OCI-LY3 (cell line): ENCODE measurements at regions not wholly inside any gene's neighbourhood (a gene's known extent, or its start where the extent isn't known, plus 50 kb on each side); places are given as distances from the start of the nearest gene placed in this dataset.

Experiments used
- EZH2phosphoT487 ChIP-seq: fragments of 200-600 bp; shearing (Covaris generic); IDR thresholded peaks from 2 replicates; pipeline ENCODE4 v1.6.1; 2018; ENCODE audit warnings: antibody characterized with exemption, mixed run types, low read depth
- TF ChIP-seq, protein P1 (sequence below): fragments of 200-600, 300-600 bp; sonication (generic); IDR thresholded peaks from 2 replicates; pipeline ENCODE4 v1.5.1; 2014; ENCODE audit warnings: antibody characterized with exemption, low read length, low read depth

DNA sequence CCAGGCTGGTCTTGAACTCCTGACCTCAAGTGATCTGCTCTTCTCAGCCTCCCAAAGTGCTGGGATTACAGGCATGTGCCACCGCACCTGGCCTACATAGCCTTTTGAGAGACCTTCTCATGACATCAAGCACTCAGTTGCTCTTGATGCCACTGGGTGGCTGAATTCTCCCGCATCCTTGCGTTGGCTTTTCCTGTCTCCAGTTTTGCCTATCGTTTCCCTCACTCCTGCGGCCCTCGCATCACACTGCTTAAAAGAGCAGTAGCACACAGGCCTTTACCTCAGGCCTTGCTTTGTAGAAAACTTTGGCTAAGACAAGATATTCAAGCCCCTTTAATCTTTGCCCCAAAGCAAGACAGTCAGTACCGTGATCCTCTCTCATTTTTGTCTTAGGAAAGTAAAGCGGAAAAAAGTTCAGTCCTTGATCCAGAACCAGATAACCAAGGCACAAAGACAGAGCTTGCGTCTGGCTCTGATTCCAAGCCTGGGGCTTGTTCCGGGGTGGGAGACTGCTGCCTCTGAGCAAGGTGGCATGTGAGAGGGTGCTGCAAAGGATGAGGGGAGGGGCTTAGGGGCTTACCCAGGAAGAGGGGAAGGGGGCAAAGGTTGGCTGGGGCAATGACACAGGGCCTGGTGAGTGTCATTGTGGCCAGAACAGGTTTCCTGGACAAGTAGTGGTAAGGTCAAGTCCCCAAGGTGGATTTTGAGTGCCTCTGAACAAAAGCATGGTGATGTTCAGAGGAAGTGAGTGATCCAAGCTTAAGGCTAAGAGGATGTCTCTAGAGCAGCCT, 175.0 kb upstream of the TLE3 start:
- TF ChIP-seq, protein P1, sequence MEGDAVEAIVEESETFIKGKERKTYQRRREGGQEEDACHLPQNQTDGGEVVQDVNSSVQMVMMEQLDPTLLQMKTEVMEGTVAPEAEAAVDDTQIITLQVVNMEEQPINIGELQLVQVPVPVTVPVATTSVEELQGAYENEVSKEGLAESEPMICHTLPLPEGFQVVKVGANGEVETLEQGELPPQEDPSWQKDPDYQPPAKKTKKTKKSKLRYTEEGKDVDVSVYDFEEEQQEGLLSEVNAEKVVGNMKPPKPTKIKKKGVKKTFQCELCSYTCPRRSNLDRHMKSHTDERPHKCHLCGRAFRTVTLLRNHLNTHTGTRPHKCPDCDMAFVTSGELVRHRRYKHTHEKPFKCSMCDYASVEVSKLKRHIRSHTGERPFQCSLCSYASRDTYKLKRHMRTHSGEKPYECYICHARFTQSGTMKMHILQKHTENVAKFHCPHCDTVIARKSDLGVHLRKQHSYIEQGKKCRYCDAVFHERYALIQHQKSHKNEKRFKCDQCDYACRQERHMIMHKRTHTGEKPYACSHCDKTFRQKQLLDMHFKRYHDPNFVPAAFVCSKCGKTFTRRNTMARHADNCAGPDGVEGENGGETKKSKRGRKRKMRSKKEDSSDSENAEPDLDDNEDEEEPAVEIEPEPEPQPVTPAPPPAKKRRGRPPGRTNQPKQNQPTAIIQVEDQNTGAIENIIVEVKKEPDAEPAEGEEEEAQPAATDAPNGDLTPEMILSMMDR: no peak
- no peak for TF ChIP-seq EZH2phosphoT487
